HUES48 (cell line): ENCODE measurements at regions not wholly inside any gene's neighbourhood (a gene's known extent, or its start where the extent isn't known, plus 50 kb on each side); places are given as distances from the start of the nearest gene placed in this dataset.
A peak's percentile ranks its signal among the peaks of the same experiment; 100 is the strongest.
"Not testable (repeated sequence)": the region's sequence is repeated elsewhere in the genome, so short reads cannot be mapped to it uniquely, and the experiment has no call there.

ENCODE experiments used
- H3K27ac ChIP-seq: one replicate; pipeline ENCODE4 v1.7.0; 2013; ENCODE audit warnings: low read depth, low read length, inconsistent platforms
- H3K27me3 ChIP-seq: 2 replicates; pipeline ENCODE4 v1.6.1; 2013; ENCODE audit warnings: mild to moderate bottlenecking, low read length; ENCODE audit not compliant: control insufficient read depth, insufficient read depth
- H3K36me3 ChIP-seq: 2 replicates; pipeline ENCODE4 v1.6.1; 2013; ENCODE audit warnings: low read length; ENCODE audit not compliant: control insufficient read depth, insufficient read depth
- H3K4me1 ChIP-seq: 2 replicates; pipeline ENCODE4 v1.6.1; 2013; ENCODE audit warnings: mild to moderate bottlenecking, low read length; ENCODE audit not compliant: control insufficient read depth, insufficient read depth
- H3K4me3 ChIP-seq: 2 replicates; pipeline ENCODE4 v1.5.1; 2013; ENCODE audit warnings: mild to moderate bottlenecking, low read depth, low read length
- H3K9ac ChIP-seq: 2 replicates; pipeline ENCODE4 v1.6.1; 2013; ENCODE audit warnings: mild to moderate bottlenecking, low read depth, low read length, moderate library complexity
- H3K9me3 ChIP-seq: 2 replicates; pipeline ENCODE4 v1.6.1; 2013; ENCODE audit warnings: low read length; ENCODE audit not compliant: control insufficient read depth, insufficient read depth

- Histone ChIP-seq H3K4me1 (no peaks in the 10 kb centered on the region), H3K27me3 (no peaks in the 10 kb centered on the region), H3K9me3 (peaks cover 25% of the 10 kb centered on the region), H3K27ac (no peak overlapping the region), H3K36me3 (no peaks in the 10 kb centered on the region), H3K4me3 (no peak overlapping the region), H3K9ac (no peak overlapping the region)
These were observed 52.2 kb upstream of the MKI67 start for GRCh38 chr10:128178302-128178958.

DNA sequence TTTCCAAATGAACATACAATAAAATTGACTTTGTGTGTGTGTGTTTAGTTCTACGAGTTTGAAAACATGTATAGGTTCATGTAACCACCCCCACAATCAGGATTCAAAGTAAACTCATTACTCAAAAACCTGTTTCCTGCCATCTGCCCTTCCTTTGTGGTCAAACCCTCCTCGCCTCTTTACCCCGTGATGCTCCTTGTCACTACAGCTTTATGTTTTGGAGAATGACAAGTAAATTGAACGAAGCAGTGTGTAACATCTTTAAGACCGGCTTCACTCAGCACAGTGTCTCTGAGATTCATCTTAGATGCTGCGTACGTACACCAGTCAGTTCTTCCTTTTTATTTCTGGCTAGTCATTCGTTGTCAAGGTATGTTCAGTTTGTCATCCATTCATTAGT, 54.6 kb upstream of the MKI67 start:
- peaks cover 6% of the 10 kb centered on the region; the same call in 1 of the 2 replicates for H3K9me3 ChIP-seq
- peaks cover 8% of the 10 kb centered on the region for H3K4me1 ChIP-seq
- H3K27me3 ChIP-seq, result no peaks in the 10 kb centered on the region
- no peaks in the 10 kb centered on the region for H3K36me3 ChIP-seq
- no peak overlapping the region for H3K9ac ChIP-seq
- H3K4me3 ChIP-seq, result no peak overlapping the region
- H3K27ac ChIP-seq, result no peak overlapping the region

- H3K9ac ChIP-seq, result no peak overlapping the region
- H3K9me3 ChIP-seq, result 0 out of 2 replicates have a peak, but pooled peaks cover 4% of the 10 kb centered on the region
- H3K4me3 ChIP-seq, result no peak overlapping the region
- no peaks in the 10 kb centered on the region for H3K36me3 ChIP-seq
- peaks cover 21% of the 10 kb centered on the region for H3K4me1 ChIP-seq
- H3K27me3 ChIP-seq, result no peaks in the 10 kb centered on the region
- no peak overlapping the region for H3K27ac ChIP-seq
These were observed 59.4 kb upstream of the MKI67 start for GRCh38 chr10:128185627-128186026.

DNA sequence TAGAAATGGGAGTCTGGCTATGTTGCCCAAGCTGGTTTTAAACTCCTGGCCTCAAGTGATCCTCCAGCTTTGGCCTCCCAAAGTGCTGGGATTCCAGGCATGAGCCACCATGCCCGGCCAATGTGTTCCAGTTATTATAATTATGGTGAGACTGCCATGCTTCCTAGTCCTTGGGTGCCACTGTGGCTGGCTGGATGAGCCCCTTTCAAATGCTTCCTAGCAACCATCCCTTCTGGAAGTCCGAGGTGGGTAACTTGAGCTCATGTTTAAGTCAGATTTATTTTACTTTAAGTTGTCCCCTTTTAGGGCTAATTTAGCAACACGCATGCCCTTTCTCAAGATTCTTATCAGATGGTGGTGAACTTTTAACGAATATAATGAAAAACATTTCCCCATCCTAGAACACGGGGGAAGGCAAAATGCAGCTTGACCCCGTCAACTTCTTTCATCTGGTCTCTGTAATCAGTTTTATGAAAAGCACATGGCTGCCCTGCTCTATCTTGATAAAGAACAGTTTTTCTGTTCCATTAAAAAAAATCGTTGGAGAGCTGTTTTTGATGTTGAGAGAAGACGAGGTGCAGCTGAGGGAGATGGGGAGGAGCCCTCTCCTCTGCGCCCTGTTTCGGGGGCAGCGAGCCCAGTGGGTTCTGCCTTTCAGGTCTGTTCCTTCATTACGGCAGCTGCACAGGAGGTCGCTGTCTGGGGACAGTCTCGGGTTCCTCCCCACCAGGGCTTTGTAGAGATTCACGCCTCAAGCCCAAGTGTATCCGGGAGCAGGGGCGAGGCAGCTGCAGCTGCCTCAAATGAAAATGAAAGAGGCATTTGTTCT, 61.0 kb upstream of the MKI67 start:
- Histone ChIP-seq H3K9ac (no peak overlapping the region), H3K4me1 (peaks cover 21% of the 10 kb centered on the region), H3K27me3 (no peaks in the 10 kb centered on the region), H3K9me3 (0 out of 2 replicates have a peak, but pooled peaks cover 4% of the 10 kb centered on the region), H3K27ac (no peak overlapping the region), H3K36me3 (no peaks in the 10 kb centered on the region), H3K4me3 (no peak overlapping the region)

DNA sequence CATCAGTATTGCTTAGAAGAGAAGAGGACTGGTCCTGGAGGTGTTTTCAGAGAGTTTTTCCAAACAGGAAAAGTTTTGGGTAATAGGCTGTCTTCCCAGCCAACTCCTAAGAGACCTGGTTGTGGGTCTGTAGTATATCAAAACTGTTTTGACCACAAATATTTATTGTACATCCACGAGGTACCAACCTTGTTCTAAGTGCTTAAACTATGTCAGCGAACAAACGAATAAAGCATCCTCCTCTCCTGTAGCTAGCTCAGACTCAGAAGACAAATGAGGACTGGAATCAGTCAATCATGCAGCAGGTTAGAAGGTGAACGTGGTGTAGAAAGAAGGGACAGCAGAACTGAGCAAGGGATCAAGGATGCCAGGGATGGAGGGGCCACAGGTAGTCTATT, 61.6 kb upstream of the MKI67 start:
- Histone ChIP-seq H3K27me3 (no peaks in the 10 kb centered on the region), H3K4me3 (no peak overlapping the region), H3K9ac (no peak overlapping the region), H3K4me1 (peaks cover 21% of the 10 kb centered on the region), H3K9me3 (0 out of 2 replicates have a peak, but pooled peaks cover 4% of the 10 kb centered on the region), H3K36me3 (no peaks in the 10 kb centered on the region), H3K27ac (no peak overlapping the region)

DNA sequence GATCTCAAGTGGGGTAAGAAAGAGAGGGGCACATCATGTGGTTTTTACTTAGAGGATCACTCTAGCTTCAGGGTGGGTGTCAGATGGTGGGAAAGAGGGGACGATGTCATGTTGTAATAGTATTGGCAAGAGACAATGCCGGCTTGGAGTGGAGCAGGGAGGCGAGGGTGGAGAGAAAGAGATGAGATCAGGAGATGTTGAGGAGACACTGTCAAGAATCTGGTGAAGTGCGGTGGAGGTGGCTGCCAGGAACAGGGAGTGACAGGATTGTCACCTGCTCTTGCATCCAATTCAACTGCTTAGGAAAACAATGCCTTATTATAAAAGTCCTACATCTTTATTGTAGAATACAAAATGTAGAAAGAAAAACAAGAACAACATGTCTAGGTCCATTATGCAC, 63.0 kb upstream of the MKI67 start:
- no peak overlapping the region for H3K9ac ChIP-seq
- H3K27ac ChIP-seq, result no peak overlapping the region
- no peaks in the 10 kb centered on the region for H3K36me3 ChIP-seq
- no peaks in the 10 kb centered on the region for H3K27me3 ChIP-seq
- no peak overlapping the region for H3K4me3 ChIP-seq
- no peaks in the 10 kb centered on the region for H3K9me3 ChIP-seq
- H3K4me1 ChIP-seq, result peaks cover 21% of the 10 kb centered on the region

GRCh38 chr10:128191847-128192246, 65.6 kb upstream of the MKI67 start:
- no peak overlapping the region for H3K4me3 ChIP-seq

DNA sequence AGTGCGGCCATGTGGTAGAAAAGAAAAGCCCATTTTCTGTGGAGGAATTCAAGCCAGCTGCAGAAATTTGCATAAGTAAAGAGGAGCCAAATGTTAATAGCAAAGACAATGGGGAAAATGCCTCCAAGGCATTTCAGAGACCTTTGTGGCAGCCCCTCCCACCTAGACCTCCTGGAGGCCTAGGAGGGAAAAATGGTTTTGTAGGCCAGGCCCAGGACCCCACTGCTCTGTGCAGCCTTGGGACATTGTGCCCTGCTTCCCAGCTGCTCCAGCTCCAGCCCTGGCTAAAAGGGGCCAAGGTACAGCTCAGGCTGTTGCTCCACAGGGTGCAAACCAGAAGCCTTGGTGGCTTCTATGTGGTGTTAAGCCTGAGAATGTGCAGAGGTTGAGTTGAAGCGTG, 75.6 kb upstream of the MKI67 start:
- H3K9ac ChIP-seq, H3K4me1 ChIP-seq, H3K36me3 ChIP-seq, H3K4me3 ChIP-seq, H3K27me3 ChIP-seq: not testable (repeated sequence)
- Histone ChIP-seq H3K27ac (peak overlapping the region; percentile 55), H3K9me3 (peaks cover 28% of the 10 kb centered on the region)

More at GRCh38 chr10:128191847-128192246, 65.6 kb upstream of the MKI67 start:
- no peaks in the 10 kb centered on the region for H3K36me3 ChIP-seq
- H3K27ac ChIP-seq, result no peak overlapping the region
- no peaks in the 10 kb centered on the region for H3K9me3 ChIP-seq
- H3K27me3 ChIP-seq, result no peaks in the 10 kb centered on the region
- H3K4me1 ChIP-seq, result peaks cover 9% of the 10 kb centered on the region; the same call in 1 of the 2 replicates
- no peak overlapping the region for H3K9ac ChIP-seq

GRCh38 chr10:128203028-128203427, 76.8 kb upstream of the MKI67 start:
- Histone ChIP-seq H3K9me3 (peaks cover 28% of the 10 kb centered on the region), H3K27ac (no peak overlapping the region), H3K9ac (no peak overlapping the region), H3K27me3 (no peaks in the 10 kb centered on the region), H3K36me3 (no peaks in the 10 kb centered on the region), H3K4me1 (peaks cover 4% of the 10 kb centered on the region; the same call in 1 of the 2 replicates), H3K4me3 (peak overlapping the region; percentile 29; the same call in 1 of the 2 replicates)

- H3K4me1 ChIP-seq, H3K27ac ChIP-seq, H3K27me3 ChIP-seq, H3K4me3 ChIP-seq, H3K36me3 ChIP-seq, H3K9ac ChIP-seq: not testable (repeated sequence)
- peaks cover 27% of the 10 kb centered on the region for H3K9me3 ChIP-seq
These were observed 79.4 kb upstream of the MKI67 start for GRCh38 chr10:128205591-128205990.

DNA sequence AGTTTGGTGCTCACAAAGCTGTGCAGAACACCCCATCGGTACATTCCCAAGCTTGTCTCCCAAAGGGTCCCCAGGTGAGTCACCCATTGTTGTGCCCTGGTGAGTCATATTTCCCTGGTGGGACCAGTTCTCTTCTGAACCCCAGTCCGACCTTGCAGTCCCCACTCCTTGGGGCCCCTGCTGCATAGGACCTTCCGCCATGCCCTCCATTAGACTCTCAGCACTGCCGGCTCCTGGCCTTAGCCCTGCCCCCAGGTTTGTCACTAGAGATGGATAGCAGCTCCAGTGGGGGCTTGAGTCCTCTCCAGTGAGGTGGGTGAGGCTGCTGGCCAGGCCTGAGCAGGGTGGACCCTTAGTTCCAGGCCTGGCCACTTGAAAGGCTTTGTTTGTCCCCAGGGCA, 80.5 kb upstream of the MKI67 start:
- no peaks in the 10 kb centered on the region for H3K4me1 ChIP-seq
- H3K27me3 ChIP-seq, result peaks cover 12% of the 10 kb centered on the region
- peaks cover 19% of the 10 kb centered on the region for H3K9me3 ChIP-seq

More for the DNA sequence above, 80.5 kb upstream of the MKI67 start:
- Histone ChIP-seq H3K9ac (no peak overlapping the region), H3K36me3 (no peaks in the 10 kb centered on the region), H3K4me3 (no peak overlapping the region), H3K27ac (no peak overlapping the region)
